Endodermal cell (in vitro differentiated cells): ENCODE measurements at regions not wholly inside any gene's neighbourhood (a gene's known extent, or its start where the extent isn't known, plus 50 kb on each side); places are given as distances from the start of the nearest gene placed in this dataset.

Experiments
- DNase-seq: peaks from one replicate; pipeline ENCODE4 v3.0.0-alpha.2; 2017
- H3K27ac ChIP-seq: 2 replicates; pipeline ENCODE4 v1.5.1; 2013; ENCODE audit warnings: mild to moderate bottlenecking, low read depth, low read length, moderate library complexity
- H3K27me3 ChIP-seq: 2 replicates; pipeline ENCODE4 v1.6.1; 2013; ENCODE audit warnings: mild to moderate bottlenecking, low read length, moderate library complexity; ENCODE audit not compliant: insufficient read depth, control insufficient read depth, poor library complexity, severe bottlenecking
- H3K36me3 ChIP-seq: 2 replicates; pipeline ENCODE4 v1.7.0; 2013; ENCODE audit warnings: mild to moderate bottlenecking, low read length, moderate library complexity; ENCODE audit not compliant: control insufficient read depth, insufficient read depth
- H3K4me1 ChIP-seq: one replicate; pipeline ENCODE4 v1.7.0; 2013; ENCODE audit warnings: low read length; ENCODE audit not compliant: control insufficient read depth, insufficient read depth
- H3K4me3 ChIP-seq: 2 replicates; pipeline ENCODE4 v1.5.1; 2013; ENCODE audit warnings: mild to moderate bottlenecking, low read length, moderate library complexity
- H3K9ac ChIP-seq: 2 replicates; pipeline ENCODE4 v1.6.1; 2013; ENCODE audit warnings: mild to moderate bottlenecking, low read length, moderate library complexity; ENCODE audit not compliant: poor library complexity, severe bottlenecking; ENCODE audit errors: extremely low read depth
- H3K9me3 ChIP-seq: 2 replicates; pipeline ENCODE4 v1.6.1; 2013; ENCODE audit warnings: mild to moderate bottlenecking, low read length, moderate library complexity; ENCODE audit not compliant: control insufficient read depth
- H3K27ac Mint-ChIP-seq: 2 replicates; pipeline ENCODE4 v1.8.0; 2020; ENCODE audit warnings: mixed read lengths
- H3K27me3 Mint-ChIP-seq: 2 replicates; pipeline ENCODE4 v1.8.0; 2021; ENCODE audit warnings: mild to moderate bottlenecking, mixed read lengths; ENCODE audit not compliant: insufficient read depth
- H3K36me3 Mint-ChIP-seq: 2 replicates; pipeline ENCODE4 v1.8.0; 2020; ENCODE audit warnings: low read depth, mixed read lengths
- H3K4me1 Mint-ChIP-seq: 2 replicates; pipeline ENCODE4 v1.8.0; 2020; ENCODE audit warnings: mixed read lengths
- H3K4me3 Mint-ChIP-seq: 2 replicates; pipeline ENCODE4 v1.8.0; 2020; ENCODE audit warnings: mild to moderate bottlenecking, moderate library complexity, mixed read lengths
- H3K9me3 Mint-ChIP-seq: 2 replicates; pipeline ENCODE4 v1.8.0; 2020; ENCODE audit warnings: mild to moderate bottlenecking, mixed read lengths
- CTCF ChIP-seq: fragments of 200-600 bp; sonication (generic); conservative IDR thresholded peaks from 2 replicates; pipeline ENCODE4 v1.5.0; 2021; ENCODE audit warnings: antibody characterized with exemption, mild to moderate bottlenecking
- WGBS, 2 experiments: methylation state at CpG; one replicate each; pipeline versions ENCODE4 v1.1.5 to v1.1.7; 2013; ENCODE audit warnings: missing lambda C conversion rate in 2 of 2, mixed read lengths in 1 of 2; ENCODE audit not compliant: insufficient coverage in 1 of 2, insufficient read length in 1 of 2; 5-methylcytosine and 5-hydroxymethylcytosine counted together

- Histone ChIP-seq H3K9ac (no peak overlapping the region), H3K9me3 (no peaks in the 10 kb centered on the region), H3K4me3 (no peak overlapping the region), H3K27me3 (no peaks in the 10 kb centered on the region), H3K4me1 (no peaks in the 10 kb centered on the region), H3K36me3 (no peaks in the 10 kb centered on the region), H3K27ac (no peak overlapping the region)
- Mint-ChIP-seq H3K4me3 (no peak overlapping the region), H3K27ac (no peak overlapping the region), H3K4me1 (no peaks in the 10 kb centered on the region), H3K9me3 (no peaks in the 10 kb centered on the region), H3K27me3 (no peaks in the 10 kb centered on the region), H3K36me3 (no peaks in the 10 kb centered on the region)
- DNase-seq, result no peak
- TF ChIP-seq CTCF, result no peak
These were observed 343.1 kb downstream of the CCER1 start for GRCh38 chr12:90611891-90612290.

- H3K36me3 Mint-ChIP-seq, result no peaks in the 10 kb centered on the region
- H3K27ac Mint-ChIP-seq, result no peak overlapping the region
- no peaks in the 10 kb centered on the region for H3K4me1 Mint-ChIP-seq
- no peaks in the 10 kb centered on the region for H3K27me3 Mint-ChIP-seq
- no peaks in the 10 kb centered on the region for H3K9me3 Mint-ChIP-seq
- Histone ChIP-seq H3K4me1 (no peaks in the 10 kb centered on the region), H3K27me3 (no peaks in the 10 kb centered on the region), H3K4me3 (no peak overlapping the region), H3K27ac (no peak overlapping the region), H3K9me3 (no peaks in the 10 kb centered on the region), H3K9ac (no peak overlapping the region), H3K36me3 (no peaks in the 10 kb centered on the region)
- WGBS, 2 experiments, result 0 to 61% methylated on average over 1 to 3 of the region's 3 CpGs
- no peak for TF ChIP-seq CTCF
- no peak overlapping the region for H3K4me3 Mint-ChIP-seq
- no peak for DNase-seq
These were observed 343.9 kb downstream of the CCER1 start for GRCh38 chr12:90611048-90611447.

GRCh38 chr12:90593596-90594295, 361.2 kb downstream of the CCER1 start:
- no peak overlapping the region for H3K9ac ChIP-seq
- H3K4me3 ChIP-seq, result no peak overlapping the region
- WGBS, 2 experiments, result no CpG with 5 or more reads among the region's 2 CpGs

More at GRCh38 chr12:90593596-90594295, 361.2 kb downstream of the CCER1 start:
- Histone ChIP-seq H3K9me3 (no peaks in the 10 kb centered on the region), H3K4me1 (no peaks in the 10 kb centered on the region), H3K36me3 (no peaks in the 10 kb centered on the region), H3K27ac (no peak overlapping the region), H3K27me3 (no peaks in the 10 kb centered on the region)
- Mint-ChIP-seq H3K27ac (no peak overlapping the region), H3K9me3 (no peaks in the 10 kb centered on the region), H3K4me3 (no peak overlapping the region), H3K4me1 (no peaks in the 10 kb centered on the region), H3K36me3 (no peaks in the 10 kb centered on the region), H3K27me3 (no peaks in the 10 kb centered on the region)
- DNase-seq, result no peak
- TF ChIP-seq CTCF, result no peak
